ENCODE measurements at regions not wholly inside any gene's neighbourhood (a gene's known extent, or its start where the extent isn't known, plus 50 kb on each side); places are given as distances from the start of the nearest gene placed in this dataset.

- Histone ChIP-seq H3K9me3 (ENCODE audit: insufficient read depth, low read depth, low read length) (no peaks in the 10 kb centered on the region), H3K9ac (ENCODE audit: low read length) (no peak overlapping the region), H3K4me2 (ENCODE audit: low read length) (no peak overlapping the region), H3K4me3 (ENCODE audit: insufficient read depth, low read depth, low read length) (no peak overlapping the region), H2AFZ (ENCODE audit: low read depth, low read length) (no peak overlapping the region), H4K20me1 (ENCODE audit: insufficient read depth, low read length) (no peaks in the 10 kb centered on the region), H3K4me1 (ENCODE audit: insufficient read depth, low read length) (no peaks in the 10 kb centered on the region), H3K27me3 (ENCODE audit: insufficient read depth, low read length) (no peaks in the 10 kb centered on the region), H3K36me3 (ENCODE audit: insufficient read depth, low read length) (no peaks in the 10 kb centered on the region), H3K79me2 (ENCODE audit: insufficient read depth, low read length) (no peaks in the 10 kb centered on the region), H3K27ac (ENCODE audit: low read depth, low read length) (no peak overlapping the region)
- Mint-ChIP-seq H3K9me3 (ENCODE audit: unreplicated experiment) (peaks cover 4% of the 10 kb centered on the region), H3K4me3 (ENCODE audit: unreplicated experiment) (no peak overlapping the region), H3K27me3 (ENCODE audit: low read depth, unreplicated experiment) (no peaks in the 10 kb centered on the region), H3K36me3 (ENCODE audit: low read depth, unreplicated experiment) (no peaks in the 10 kb centered on the region), H3K27ac (ENCODE audit: unreplicated experiment) (no peak overlapping the region), H3K4me1 (ENCODE audit: low read depth, unreplicated experiment) (peaks cover 15% of the 10 kb centered on the region)
- no peak for FAIRE-seq
- no peak for DNase-seq (ENCODE audit: low read depth)
- TF ChIP-seq EZH2 (IDR thresholded peaks at IDR 0.05; ENCODE audit: insufficient read depth, low read length) (no peak), CTCF (IDR thresholded peaks at IDR 0.05; ENCODE audit: insufficient read depth, low read depth, low read length) (no peak)
Measured at GRCh38 chr10:55141892-55142291, 340.9 kb upstream of the PCDH15 start.

DNA sequence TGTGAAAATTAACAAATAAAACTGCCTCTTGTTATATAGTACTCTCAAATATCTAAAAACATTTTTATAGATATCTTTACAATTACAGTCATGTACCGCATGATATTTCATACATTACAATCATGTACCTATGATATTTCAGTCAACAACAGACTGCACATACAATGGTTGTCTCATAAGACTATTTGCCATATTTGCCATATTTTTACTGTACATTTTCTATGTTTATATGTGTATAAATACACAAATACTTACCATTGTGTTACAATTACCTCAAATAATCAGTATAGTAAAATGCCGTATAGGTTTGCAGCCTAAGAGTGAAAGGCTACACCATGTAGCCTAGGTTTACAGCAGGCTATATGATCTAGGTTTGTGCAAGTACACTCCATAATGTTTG, 336.0 kb upstream of the PCDH15 start:
- TF ChIP-seq CTCF (IDR thresholded peaks at IDR 0.05; ENCODE audit: insufficient read depth, low read depth, low read length) (no peak), EZH2 (IDR thresholded peaks at IDR 0.05; ENCODE audit: insufficient read depth, low read length) (no peak)
- Mint-ChIP-seq H3K4me3 (ENCODE audit: unreplicated experiment) (no peak overlapping the region), H3K36me3 (ENCODE audit: low read depth, unreplicated experiment) (no peaks in the 10 kb centered on the region), H3K9me3 (ENCODE audit: unreplicated experiment) (peaks cover 4% of the 10 kb centered on the region), H3K27me3 (ENCODE audit: low read depth, unreplicated experiment) (no peaks in the 10 kb centered on the region), H3K27ac (ENCODE audit: unreplicated experiment) (no peak overlapping the region), H3K4me1 (ENCODE audit: low read depth, unreplicated experiment) (no peaks in the 10 kb centered on the region)
- Histone ChIP-seq H3K9ac (ENCODE audit: low read length) (no peak overlapping the region), H3K9me3 (ENCODE audit: insufficient read depth, low read depth, low read length) (no peaks in the 10 kb centered on the region), H3K4me3 (ENCODE audit: insufficient read depth, low read depth, low read length) (no peak overlapping the region), H3K79me2 (ENCODE audit: insufficient read depth, low read length) (no peaks in the 10 kb centered on the region), H3K27ac (ENCODE audit: low read depth, low read length) (no peak overlapping the region), H3K4me2 (ENCODE audit: low read length) (no peak overlapping the region), H3K36me3 (ENCODE audit: insufficient read depth, low read length) (no peaks in the 10 kb centered on the region), H3K27me3 (ENCODE audit: insufficient read depth, low read length) (no peaks in the 10 kb centered on the region), H4K20me1 (ENCODE audit: insufficient read depth, low read length) (no peaks in the 10 kb centered on the region), H3K4me1 (ENCODE audit: insufficient read depth, low read length) (no peaks in the 10 kb centered on the region), H2AFZ (ENCODE audit: low read depth, low read length) (no peak overlapping the region)
- DNase-seq (ENCODE audit: low read depth) (no peak), FAIRE-seq (no peak)

GRCh38 chr10:55104738-55105137, 303.7 kb upstream of the PCDH15 start:
- H3K27me3 Mint-ChIP-seq (ENCODE audit: low read depth, unreplicated experiment) = no peaks in the 10 kb centered on the region
- FAIRE-seq = no peak

More at GRCh38 chr10:55104738-55105137, 303.7 kb upstream of the PCDH15 start:
- H2AFZ ChIP-seq (ENCODE audit: low read depth, low read length) = no peak overlapping the region
- H4K20me1 ChIP-seq (ENCODE audit: insufficient read depth, low read length) = no peaks in the 10 kb centered on the region
- H3K27me3 ChIP-seq (ENCODE audit: insufficient read depth, low read length) = no peaks in the 10 kb centered on the region
- Mint-ChIP-seq H3K36me3 (ENCODE audit: low read depth, unreplicated experiment) (no peaks in the 10 kb centered on the region), H3K27ac (ENCODE audit: unreplicated experiment) (no peak overlapping the region), H3K9me3 (ENCODE audit: unreplicated experiment) (no peaks in the 10 kb centered on the region), H3K4me1 (ENCODE audit: low read depth, unreplicated experiment) (no peaks in the 10 kb centered on the region), H3K4me3 (ENCODE audit: unreplicated experiment) (no peak overlapping the region)
- no peak overlapping the region for H3K4me3 ChIP-seq (ENCODE audit: insufficient read depth, low read depth, low read length)
- H3K27ac ChIP-seq (ENCODE audit: low read depth, low read length) = no peak overlapping the region
- no peaks in the 10 kb centered on the region for H3K9me3 ChIP-seq (ENCODE audit: insufficient read depth, low read depth, low read length)
- no peak overlapping the region for H3K9ac ChIP-seq (ENCODE audit: low read length)
- H3K79me2 ChIP-seq (ENCODE audit: insufficient read depth, low read length) = no peaks in the 10 kb centered on the region
- TF ChIP-seq EZH2 (IDR thresholded peaks at IDR 0.05; ENCODE audit: insufficient read depth, low read length) = no peak
- no peak for TF ChIP-seq CTCF (IDR thresholded peaks at IDR 0.05; ENCODE audit: insufficient read depth, low read depth, low read length)
- H3K4me2 ChIP-seq (ENCODE audit: low read length) = no peak overlapping the region
- no peaks in the 10 kb centered on the region for H3K36me3 ChIP-seq (ENCODE audit: insufficient read depth, low read length)
- H3K4me1 ChIP-seq (ENCODE audit: insufficient read depth, low read length) = no peaks in the 10 kb centered on the region
- DNase-seq (ENCODE audit: low read depth) = no peak

All from astrocyte (in vitro differentiated cells and primary cell).